Esophagus muscularis mucosa (tissue), 2 donors: ENCODE measurements at regions not wholly inside any gene's neighbourhood (a gene's known extent, or its start where the extent isn't known, plus 50 kb on each side); places are given as distances from the start of the nearest gene placed in this dataset.

Source experiments
- EP300 ChIP-seq: sonication (generic); formaldehyde crosslinking; IDR thresholded peaks from one replicate; pipeline ENCODE4 v1.6.1; 2017; ENCODE audit warnings: antibody characterized with exemption
- POLR2A ChIP-seq: fragments of 450-650 bp; IDR thresholded peaks from one replicate; pipeline ENCODE4 v1.6.1; 2017; ENCODE audit warnings: antibody characterized with exemption, moderate library complexity, mild to moderate bottlenecking, low read depth

- no peak for TF ChIP-seq EP300
- TF ChIP-seq POLR2A = no peak
Observed at GRCh38 chr12:67562513-67563287, 85.8 kb upstream of the DYRK2 start.
